Liver (tissue), 8 donors: ENCODE measurements at regions not wholly inside any gene's neighbourhood (a gene's known extent, or its start where the extent isn't known, plus 50 kb on each side); places are given as distances from the start of the nearest gene placed in this dataset.

ENCODE experiments used
- DNase-seq: peaks from one replicate; pipeline ENCODE4 v3.0.0-alpha.2; 2017; ENCODE audit warnings: low spot score
- H3K27ac ChIP-seq, 2 donors: one replicate each; pipeline ENCODE4 v1.7.0; 2013; ENCODE audit warnings: inconsistent platforms in 2 of 2, low read length in 2 of 2, control low read depth in 1 of 2, low read depth in 1 of 2, mild to moderate bottlenecking in 1 of 2
- H3K27me3 ChIP-seq, 4 donors: one replicate each; pipeline versions ENCODE4 v1.6.1 to v1.7.0; 2013; ENCODE audit warnings: low read length in 3 of 4, inconsistent platforms in 1 of 4, mild to moderate bottlenecking in 1 of 4, moderate library complexity in 1 of 4; ENCODE audit not compliant: control insufficient read depth in 4 of 4, insufficient read depth in 4 of 4
- H3K36me3 ChIP-seq, 4 donors: one replicate each; pipeline versions ENCODE4 v1.6.1 to v1.7.0; 2013; ENCODE audit warnings: low read length in 3 of 4, mild to moderate bottlenecking in 3 of 4, low read depth in 1 of 4, moderate library complexity in 1 of 4; ENCODE audit not compliant: control insufficient read depth in 4 of 4, insufficient read depth in 3 of 4
- H3K4me1 ChIP-seq, 4 donors: one replicate each; pipeline versions ENCODE4 v1.6.1 to v1.7.0; 2013; ENCODE audit warnings: low read length in 3 of 4, mild to moderate bottlenecking in 3 of 4, moderate library complexity in 1 of 4; ENCODE audit not compliant: control insufficient read depth in 4 of 4, insufficient read depth in 4 of 4
- H3K4me3 ChIP-seq, 3 donors: one replicate each; pipeline versions ENCODE4 v1.6.1 to v1.7.0; 2013; ENCODE audit warnings: low read length in 3 of 3, control low read depth in 1 of 3, low read depth in 1 of 3, mild to moderate bottlenecking in 1 of 3
- H3K9ac ChIP-seq, 2 donors: one replicate each; pipeline ENCODE4 v1.7.0; 2013; ENCODE audit warnings: low read length in 2 of 2, mild to moderate bottlenecking in 2 of 2, moderate library complexity in 2 of 2, control low read depth in 1 of 2, low read depth in 1 of 2
- H3K9me3 ChIP-seq, 4 donors: one replicate each; pipeline versions ENCODE4 v1.6.1 to v1.7.0; 2013; ENCODE audit warnings: low read length in 3 of 4; ENCODE audit not compliant: control insufficient read depth in 4 of 4
- CTCF ChIP-seq: fragments of 150-350 bp; IDR thresholded peaks from 2 replicates; pipeline ENCODE4 v1.5.1; 2017; ENCODE audit warnings: improper control_type of control experiment, low read depth, low read length; ENCODE audit not compliant: missing input control
- FOXA2 ChIP-seq: IDR thresholded peaks from 2 replicates; pipeline ENCODE4 v1.6.1; 2016; ENCODE audit warnings: antibody characterized with exemption
- HNF4G ChIP-seq: IDR thresholded peaks from 2 replicates; pipeline ENCODE4 v1.6.1; 2016; ENCODE audit warnings: antibody characterized with exemption
- JUND ChIP-seq, 2 donors: IDR thresholded peaks; 2 replicates each; pipeline ENCODE4 v1.6.1; 2016; ENCODE audit warnings: antibody characterized with exemption in 2 of 2
- RAD21 ChIP-seq, 2 donors: IDR thresholded peaks; 2 replicates each; pipeline ENCODE4 v1.6.1; 2016; ENCODE audit warnings: antibody characterized with exemption in 2 of 2, mild to moderate bottlenecking in 2 of 2
- RXRA ChIP-seq, 2 donors: IDR thresholded peaks; 2 replicates each; pipeline ENCODE4 v1.6.1; 2017 to 2018; ENCODE audit warnings: antibody characterized with exemption in 2 of 2, mild to moderate bottlenecking in 1 of 2
- SP1 ChIP-seq: IDR thresholded peaks from 2 replicates; pipeline ENCODE4 v1.6.1; 2018; ENCODE audit warnings: antibody characterized with exemption, mild to moderate bottlenecking
- ZBTB33 ChIP-seq: IDR thresholded peaks from 2 replicates; pipeline ENCODE4 v1.6.1; 2016; ENCODE audit warnings: antibody characterized with exemption
- WGBS: extraction: QIAGEN DNeasy Blood & Tissue Kit; methylation state at CpG from one replicate; pipeline ENCODE4 v1.1.7; 2013; 5-methylcytosine and 5-hydroxymethylcytosine counted together
- TF ChIP-seq, protein P1 (sequence below): IDR thresholded peaks from 2 replicates; pipeline ENCODE4 v1.6.1; 2016; ENCODE audit warnings: antibody characterized with exemption
- TF ChIP-seq, protein P2 (sequence below): IDR thresholded peaks from 2 replicates; pipeline ENCODE4 v1.6.1; 2016; ENCODE audit warnings: antibody characterized with exemption
- TF ChIP-seq, protein P3 (sequence below): IDR thresholded peaks from 2 replicates; pipeline ENCODE4 v1.6.1; 2016; ENCODE audit warnings: antibody characterized with exemption, mild to moderate bottlenecking
- donor health status: healthy.
- donor health status: healthy.
- donor health status: healthy.
- donor health status: healthy.
- donor health status: healthy.

DNA sequence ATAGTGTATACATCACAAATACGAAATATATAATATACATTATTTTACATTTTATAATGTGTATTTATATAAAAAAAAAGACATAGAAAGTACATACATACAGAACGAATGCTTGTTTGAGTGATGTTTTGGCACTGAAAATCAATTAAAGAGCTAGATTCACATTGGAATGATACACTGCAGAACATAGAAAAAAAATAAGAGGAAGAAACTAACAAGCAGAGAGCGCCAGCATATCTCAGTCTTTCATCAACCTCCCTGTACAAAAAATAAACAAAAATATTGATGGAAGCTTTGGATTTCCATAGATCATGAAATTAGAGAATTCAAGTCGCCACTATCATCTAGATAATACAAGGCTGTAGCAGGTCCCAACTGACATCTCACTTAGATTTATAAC is 420.6 kb downstream of the CENPC start:
- no peaks in the 10 kb centered on the region for H3K36me3 ChIP-seq
- TF ChIP-seq, protein P1, sequence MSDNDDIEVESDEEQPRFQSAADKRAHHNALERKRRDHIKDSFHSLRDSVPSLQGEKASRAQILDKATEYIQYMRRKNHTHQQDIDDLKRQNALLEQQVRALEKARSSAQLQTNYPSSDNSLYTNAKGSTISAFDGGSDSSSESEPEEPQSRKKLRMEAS = no peak
- TF ChIP-seq CTCF = no peak
- no peak for TF ChIP-seq FOXA2
- TF ChIP-seq, protein P2, sequence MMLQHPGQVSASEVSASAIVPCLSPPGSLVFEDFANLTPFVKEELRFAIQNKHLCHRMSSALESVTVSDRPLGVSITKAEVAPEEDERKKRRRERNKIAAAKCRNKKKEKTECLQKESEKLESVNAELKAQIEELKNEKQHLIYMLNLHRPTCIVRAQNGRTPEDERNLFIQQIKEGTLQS = no peak
- no peak for TF ChIP-seq JUND (IDR thresholded peaks at IDR 0.05)
- no peak for TF ChIP-seq SP1
- TF ChIP-seq RXRA (IDR thresholded peaks at IDR 0.05) = no peak
- TF ChIP-seq HNF4G = no peak
- TF ChIP-seq, protein P3, sequence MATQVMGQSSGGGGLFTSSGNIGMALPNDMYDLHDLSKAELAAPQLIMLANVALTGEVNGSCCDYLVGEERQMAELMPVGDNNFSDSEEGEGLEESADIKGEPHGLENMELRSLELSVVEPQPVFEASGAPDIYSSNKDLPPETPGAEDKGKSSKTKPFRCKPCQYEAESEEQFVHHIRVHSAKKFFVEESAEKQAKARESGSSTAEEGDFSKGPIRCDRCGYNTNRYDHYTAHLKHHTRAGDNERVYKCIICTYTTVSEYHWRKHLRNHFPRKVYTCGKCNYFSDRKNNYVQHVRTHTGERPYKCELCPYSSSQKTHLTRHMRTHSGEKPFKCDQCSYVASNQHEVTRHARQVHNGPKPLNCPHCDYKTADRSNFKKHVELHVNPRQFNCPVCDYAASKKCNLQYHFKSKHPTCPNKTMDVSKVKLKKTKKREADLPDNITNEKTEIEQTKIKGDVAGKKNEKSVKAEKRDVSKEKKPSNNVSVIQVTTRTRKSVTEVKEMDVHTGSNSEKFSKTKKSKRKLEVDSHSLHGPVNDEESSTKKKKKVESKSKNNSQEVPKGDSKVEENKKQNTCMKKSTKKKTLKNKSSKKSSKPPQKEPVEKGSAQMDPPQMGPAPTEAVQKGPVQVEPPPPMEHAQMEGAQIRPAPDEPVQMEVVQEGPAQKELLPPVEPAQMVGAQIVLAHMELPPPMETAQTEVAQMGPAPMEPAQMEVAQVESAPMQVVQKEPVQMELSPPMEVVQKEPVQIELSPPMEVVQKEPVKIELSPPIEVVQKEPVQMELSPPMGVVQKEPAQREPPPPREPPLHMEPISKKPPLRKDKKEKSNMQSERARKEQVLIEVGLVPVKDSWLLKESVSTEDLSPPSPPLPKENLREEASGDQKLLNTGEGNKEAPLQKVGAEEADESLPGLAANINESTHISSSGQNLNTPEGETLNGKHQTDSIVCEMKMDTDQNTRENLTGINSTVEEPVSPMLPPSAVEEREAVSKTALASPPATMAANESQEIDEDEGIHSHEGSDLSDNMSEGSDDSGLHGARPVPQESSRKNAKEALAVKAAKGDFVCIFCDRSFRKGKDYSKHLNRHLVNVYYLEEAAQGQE = no peak
- H3K9me3 ChIP-seq = no peaks in the 10 kb centered on the region
- no peaks in the 10 kb centered on the region for H3K4me1 ChIP-seq
- no peaks in the 10 kb centered on the region for H3K27me3 ChIP-seq
- H3K9ac ChIP-seq = no peak overlapping the region
- DNase-seq = no peak
- 66% methylated on average over 4 of the region's 4 CpGs for WGBS
- H3K27ac ChIP-seq = no peak overlapping the region
- H3K4me3 ChIP-seq = no peak overlapping the region

DNA sequence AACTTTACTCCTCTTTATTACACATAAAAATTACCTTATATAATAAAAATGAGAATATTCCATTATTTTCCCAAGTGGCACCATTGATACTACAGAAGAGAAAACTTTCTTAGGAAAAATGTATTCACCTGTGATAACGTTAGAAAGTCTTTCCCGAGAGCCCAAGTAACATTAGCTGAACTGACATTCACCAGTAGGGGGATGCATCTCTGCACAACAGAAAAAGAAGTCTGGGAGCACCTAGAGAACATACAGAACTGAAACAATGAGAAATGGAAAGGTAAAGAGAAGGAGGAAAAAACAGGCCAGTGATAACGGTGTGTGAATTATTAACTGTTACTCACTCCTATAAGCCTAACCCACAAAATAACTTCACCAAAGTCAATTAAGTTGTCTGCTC is 423.3 kb downstream of the CENPC start:
- DNase-seq = no peak
- no peak overlapping the region for H3K27ac ChIP-seq
- H3K27me3 ChIP-seq = no peaks in the 10 kb centered on the region
- no peak for TF ChIP-seq ZBTB33
- TF ChIP-seq, protein P2 = no peak
- TF ChIP-seq, protein P3 = no peak
- peak in 1 of 2 donors; percentile 44 for TF ChIP-seq RAD21 (IDR thresholded peaks at IDR 0.05)
- no peak overlapping the region for H3K4me3 ChIP-seq
- no peaks in the 10 kb centered on the region for H3K4me1 ChIP-seq
- 14% methylated on average over 3 of the region's 3 CpGs for WGBS
- H3K9me3 ChIP-seq = no peaks in the 10 kb centered on the region
- H3K9ac ChIP-seq = no peak overlapping the region
- H3K36me3 ChIP-seq = no peaks in the 10 kb centered on the region
